HepG2 (cell line): ENCODE measurements at regions not wholly inside any gene's neighbourhood (a gene's known extent, or its start where the extent isn't known, plus 50 kb on each side); places are given as distances from the start of the nearest gene placed in this dataset.

Experiments used
- ATF7-NPFF ChIP-seq: sonication (generic); formaldehyde crosslinking; IDR thresholded peaks from 2 replicates; pipeline ENCODE4 v1.8.1; 2023; ENCODE audit warnings: mild to moderate bottlenecking, low read depth, missing genetic modification reagents, moderate library complexity
- CBX1 ChIP-seq: IDR thresholded peaks from one replicate; pipeline ENCODE4 v1.6.1; 2016; ENCODE audit warnings: antibody characterized with exemption, low read depth
- CEBPG ChIP-seq: IDR thresholded peaks from 2 replicates; pipeline ENCODE4 v1.6.1; 2016
- FOXA3 ChIP-seq: IDR thresholded peaks from 2 replicates; pipeline ENCODE4 v1.6.1; 2016; ENCODE audit warnings: missing genetic modification reagents, missing compliant biosample characterization
- HCFC1 ChIP-seq: fragments of 150-350 bp; IDR thresholded peaks from 2 replicates; pipeline ENCODE4 v1.6.1; 2014; ENCODE audit warnings: low read depth, low read length
- HNRNPH1 ChIP-seq: fragments of 200-400 bp; formaldehyde crosslinking; optimal IDR thresholded peaks from 2 replicates; pipeline ENCODE3; 2017; ENCODE audit warnings: mild to moderate bottlenecking, low read depth, low read length
- HOXA9 ChIP-seq: sonication (generic); formaldehyde crosslinking; IDR thresholded peaks from 2 replicates; pipeline ENCODE4 v1.8.1; 2022; ENCODE audit warnings: missing genetic modification reagents, mild to moderate bottlenecking, moderate library complexity, borderline replicate concordance
- KAT7 ChIP-seq: IDR thresholded peaks from 2 replicates; pipeline ENCODE4 v1.6.1; 2018; ENCODE audit warnings: borderline replicate concordance, missing compliant biosample characterization
- TBX2 ChIP-seq: sonication (generic); formaldehyde crosslinking; IDR thresholded peaks from 2 replicates; pipeline ENCODE4 v1.5.0; 2020; ENCODE audit warnings: missing genetic modification reagents, mild to moderate bottlenecking, borderline replicate concordance
- TCF7 ChIP-seq: sonication (generic); IDR thresholded peaks from 2 replicates; pipeline ENCODE4 v1.6.1; 2016; ENCODE audit warnings: antibody characterized with exemption, low read depth
- TGIF2 ChIP-seq: IDR thresholded peaks from 2 replicates; pipeline ENCODE4 v1.6.1; 2016; ENCODE audit warnings: control low read depth, missing compliant biosample characterization
- TIGD3 ChIP-seq: sonication (generic); formaldehyde crosslinking; IDR thresholded peaks from 2 replicates; pipeline ENCODE4 v1.5.1; 2020; ENCODE audit warnings: mild to moderate bottlenecking, missing genetic modification reagents, borderline replicate concordance
- ZBTB49 ChIP-seq: sonication (generic); formaldehyde crosslinking; IDR thresholded peaks from 2 replicates; pipeline ENCODE4 v1.4.0; 2020; ENCODE audit warnings: missing genetic modification reagents, borderline replicate concordance
- ZC3H4 ChIP-seq: sonication (generic); formaldehyde crosslinking; IDR thresholded peaks from 2 replicates; pipeline ENCODE4 v1.4.0; 2020; ENCODE audit warnings: missing genetic modification reagents, borderline replicate concordance
- ZFP41 ChIP-seq: sonication (generic); formaldehyde crosslinking; IDR thresholded peaks from 2 replicates; pipeline ENCODE4 v1.4.0; 2020; ENCODE audit warnings: mild to moderate bottlenecking, missing genetic modification reagents, borderline replicate concordance
- ZFYVE20 ChIP-seq: sonication (generic); formaldehyde crosslinking; IDR thresholded peaks from 2 replicates; pipeline ENCODE4 v1.8.0; 2023; ENCODE audit warnings: low read depth, mild to moderate bottlenecking, moderate library complexity, missing genetic modification reagents, borderline replicate concordance
- ZMYM4 ChIP-seq: sonication (generic); formaldehyde crosslinking; IDR thresholded peaks from 2 replicates; pipeline ENCODE4 v1.8.1; 2023; ENCODE audit warnings: mild to moderate bottlenecking, missing genetic modification reagents
- ZNF234 ChIP-seq: sonication (generic); formaldehyde crosslinking; conservative IDR thresholded peaks from 2 replicates; pipeline ENCODE4 v1.5.1; 2020; ENCODE audit warnings: mild to moderate bottlenecking, missing genetic modification reagents
- ZNF3 ChIP-seq: IDR thresholded peaks from 2 replicates; pipeline ENCODE4 v1.7.0; 2017; ENCODE audit warnings: inconsistent platforms
- ZNF468 ChIP-seq: sonication (generic); formaldehyde crosslinking; IDR thresholded peaks from 2 replicates; pipeline ENCODE4 v1.8.0; 2022; ENCODE audit warnings: mild to moderate bottlenecking, moderate library complexity, missing genetic modification reagents
- ZNF484 ChIP-seq: sonication (generic); formaldehyde crosslinking; IDR thresholded peaks from 2 replicates; pipeline ENCODE4 v1.5.1; 2020; ENCODE audit warnings: mild to moderate bottlenecking, low read depth, missing genetic modification reagents, borderline replicate concordance
- ZNF543 ChIP-seq: sonication (generic); formaldehyde crosslinking; IDR thresholded peaks from 2 replicates; pipeline ENCODE4 v1.4.0; 2020; ENCODE audit warnings: mild to moderate bottlenecking, missing genetic modification reagents
- ZNF737 ChIP-seq: sonication (generic); formaldehyde crosslinking; IDR thresholded peaks from 2 replicates; pipeline ENCODE4 v1.5.0; 2020; ENCODE audit warnings: missing genetic modification reagents, mild to moderate bottlenecking, borderline replicate concordance
- ZNF770 ChIP-seq: sonication (generic); formaldehyde crosslinking; IDR thresholded peaks from 2 replicates; pipeline ENCODE4 v1.5.0; 2020; ENCODE audit warnings: mild to moderate bottlenecking, missing genetic modification reagents
- ZNF781 ChIP-seq: sonication (generic); formaldehyde crosslinking; IDR thresholded peaks from 2 replicates; pipeline ENCODE4 v1.5.1; 2020; ENCODE audit warnings: borderline replicate concordance, mild to moderate bottlenecking, missing genetic modification reagents; ENCODE audit errors: not compliant biosample characterization

GRCh38 chr6:37083243-37084138 lies 78.0 kb downstream of the FGD2 start (continued):
- TF ChIP-seq ZNF770 (CRISPR knock-in tag) (peak; percentile 72), KAT7 (CRISPR knock-in tag) (peak; percentile 99), ZC3H4 (no peak), ZFYVE20 (CRISPR knock-in tag) (no peak), HNRNPH1 (no peak), TBX2 (CRISPR knock-in tag) (peak; percentile 99), FOXA3 (CRISPR knock-in tag) (peak; percentile 95), ATF7-NPFF (CRISPR knock-in tag) (0 out of 2 replicates have a peak, but pooled peaks have one; percentile 17), ZNF484 (no peak; the same call in 1 of the 2 replicates), ZNF781 (CRISPR knock-in tag) (peak; percentile 89), TIGD3 (CRISPR knock-in tag) (no peak), ZBTB49 (CRISPR knock-in tag) (no peak; the same call in 1 of the 2 replicates), ZNF543 (CRISPR knock-in tag) (peak; percentile 99), ZFP41 (CRISPR knock-in tag) (no peak), TCF7 (peak; percentile 82), ZNF468 (CRISPR knock-in tag) (0 out of 2 replicates have a peak, but pooled peaks have one; percentile 26), CBX1 (peak; percentile 98), ZNF737 (peak; percentile 54; the same call in 1 of the 2 replicates), ZMYM4 (peak; percentile 96), HOXA9 (CRISPR knock-in tag) (no peak), ZNF234 (no peak), ZNF3 (CRISPR knock-in tag) (peak; percentile 52), TGIF2 (CRISPR knock-in tag) (peak; percentile 88), CEBPG (peak; percentile 99), HCFC1 (no peak)
